ENCODE measurements at regions not wholly inside any gene's neighbourhood (a gene's known extent, or its start where the extent isn't known, plus 50 kb on each side); places are given as distances from the start of the nearest gene placed in this dataset.

GRCh38 chr10:33483816-33484190, 149.3 kb upstream of the NRP1 start:
- TF ChIP-seq, protein P1, sequence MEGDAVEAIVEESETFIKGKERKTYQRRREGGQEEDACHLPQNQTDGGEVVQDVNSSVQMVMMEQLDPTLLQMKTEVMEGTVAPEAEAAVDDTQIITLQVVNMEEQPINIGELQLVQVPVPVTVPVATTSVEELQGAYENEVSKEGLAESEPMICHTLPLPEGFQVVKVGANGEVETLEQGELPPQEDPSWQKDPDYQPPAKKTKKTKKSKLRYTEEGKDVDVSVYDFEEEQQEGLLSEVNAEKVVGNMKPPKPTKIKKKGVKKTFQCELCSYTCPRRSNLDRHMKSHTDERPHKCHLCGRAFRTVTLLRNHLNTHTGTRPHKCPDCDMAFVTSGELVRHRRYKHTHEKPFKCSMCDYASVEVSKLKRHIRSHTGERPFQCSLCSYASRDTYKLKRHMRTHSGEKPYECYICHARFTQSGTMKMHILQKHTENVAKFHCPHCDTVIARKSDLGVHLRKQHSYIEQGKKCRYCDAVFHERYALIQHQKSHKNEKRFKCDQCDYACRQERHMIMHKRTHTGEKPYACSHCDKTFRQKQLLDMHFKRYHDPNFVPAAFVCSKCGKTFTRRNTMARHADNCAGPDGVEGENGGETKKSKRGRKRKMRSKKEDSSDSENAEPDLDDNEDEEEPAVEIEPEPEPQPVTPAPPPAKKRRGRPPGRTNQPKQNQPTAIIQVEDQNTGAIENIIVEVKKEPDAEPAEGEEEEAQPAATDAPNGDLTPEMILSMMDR (IDR thresholded peaks at IDR 0.05): no peak
- TF ChIP-seq EP300 (IDR thresholded peaks at IDR 0.05) (no peak), POLR2A (IDR thresholded peaks at IDR 0.05) (no peak)

Data from stomach (tissue), 4 donors.